GM21576 (cell line): ENCODE measurements at regions not wholly inside any gene's neighbourhood (a gene's known extent, or its start where the extent isn't known, plus 50 kb on each side); places are given as distances from the start of the nearest gene placed in this dataset.

Source experiments
- ATAC-seq: cut with Tn5 transposase; IDR thresholded peaks from one replicate; pipeline ENCODE4 v1.9.1; 2021; ENCODE audit warnings: mild to moderate bottlenecking, moderate library complexity; ENCODE audit not compliant: unreplicated experiment

GRCh38 chr4:178344096-178344495 is 901.9 kb upstream of the AGA start:
- no peak for ATAC-seq

- no peak for ATAC-seq
Observed at GRCh38 chr4:178347111-178347510, 904.9 kb upstream of the AGA start.

- no peak for ATAC-seq
Observed at GRCh38 chr4:178349601-178350000, 907.4 kb upstream of the AGA start.

- ATAC-seq, result no peak
Observed at GRCh38 chr4:178351185-178351584, 908.9 kb upstream of the AGA start.

- no peak for ATAC-seq
Observed at GRCh38 chr4:178356725-178357124, 914.5 kb upstream of the AGA start.

- ATAC-seq, result no peak
Observed at GRCh38 chr4:178385481-178385880, 943.2 kb upstream of the AGA start.

- no peak for ATAC-seq
Observed at GRCh38 chr4:178387756-178388155, 945.5 kb upstream of the AGA start.

- no peak for ATAC-seq
Observed at GRCh38 chr4:178395798-178396197, 953.6 kb upstream of the AGA start.

- no peak for ATAC-seq
Observed at GRCh38 chr4:178412455-178412854, 970.2 kb upstream of the AGA start.

GRCh38 chr4:178414042-178414441 is 971.8 kb upstream of the AGA start:
- no peak for ATAC-seq

GRCh38 chr4:178414881-178415446 is 972.7 kb upstream of the AGA start:
- ATAC-seq, result no peak

GRCh38 chr4:178415925-178416324 is 973.7 kb upstream of the AGA start:
- no peak for ATAC-seq

GRCh38 chr4:178423366-178423765 is 981.1 kb upstream of the AGA start:
- ATAC-seq, result no peak

- no peak for ATAC-seq
Observed at GRCh38 chr4:178426871-178427270, 984.6 kb upstream of the AGA start.

- ATAC-seq, result no peak
Observed at GRCh38 chr4:178427663-178428062, 985.4 kb upstream of the AGA start.

GRCh38 chr4:178448372-178449035 is 1006.3 kb upstream of the AGA start:
- no peak for ATAC-seq

- no peak for ATAC-seq
Observed at GRCh38 chr4:178450614-178451013, 1008.4 kb upstream of the AGA start.

GRCh38 chr4:178453057-178453456 is 1010.8 kb upstream of the AGA start:
- ATAC-seq, result no peak

- no peak for ATAC-seq
Observed at GRCh38 chr4:178457286-178457685, 1015.0 kb upstream of the AGA start.

- ATAC-seq, result no peak
Observed at GRCh38 chr4:178462710-178463109, 1020.5 kb upstream of the AGA start.

- no peak for ATAC-seq
Observed at GRCh38 chr4:178463747-178464146, 1021.5 kb upstream of the AGA start.

GRCh38 chr4:178470996-178471784 is 1029.0 kb upstream of the AGA start:
- no peak for ATAC-seq
